GM18526 (cell line): ENCODE measurements at regions not wholly inside any gene's neighbourhood (a gene's known extent, or its start where the extent isn't known, plus 50 kb on each side); places are given as distances from the start of the nearest gene placed in this dataset.

Source experiments
- POLR2A ChIP-seq: IDR thresholded peaks from 3 replicates; pipeline ENCODE4 v1.6.1; 2011; ENCODE audit not compliant: insufficient read length; ENCODE audit errors: extremely low read depth

DNA sequence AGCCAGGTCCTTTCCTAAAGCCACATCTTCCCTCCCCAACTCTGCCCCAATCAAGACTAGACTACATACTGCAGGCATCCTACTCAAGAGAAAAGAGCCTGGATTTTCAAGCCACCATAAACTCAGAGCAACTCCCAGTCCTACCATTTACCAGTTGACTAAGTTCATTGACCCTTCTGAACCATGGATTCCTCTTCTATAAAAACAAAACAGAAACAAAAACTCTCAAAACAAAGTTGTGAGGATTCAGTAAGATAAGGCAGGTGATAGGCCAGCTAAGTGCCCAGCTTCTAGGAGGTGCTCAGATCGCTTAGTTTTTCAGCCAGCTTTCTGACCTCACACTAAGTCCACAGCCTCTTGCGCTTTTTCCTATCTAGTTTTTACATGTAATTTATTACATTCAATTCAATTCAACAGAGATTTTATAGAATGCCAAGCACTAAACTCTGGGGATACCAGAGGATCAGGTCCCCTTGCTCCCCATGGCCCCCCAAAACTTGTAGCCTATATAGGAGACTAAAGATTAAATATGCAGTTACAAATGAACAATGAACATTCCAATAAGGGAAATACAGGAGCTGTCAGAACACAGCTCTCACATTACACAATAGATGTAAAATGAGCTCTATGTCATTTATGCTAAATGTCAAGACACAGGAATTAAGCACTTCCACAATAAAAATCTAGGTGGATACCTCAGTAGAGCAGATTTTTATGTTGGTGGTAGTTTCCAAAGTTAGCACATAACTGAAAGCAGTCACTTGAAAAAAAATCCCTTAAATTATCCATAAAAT is 104.5 kb upstream of the EGLN3 start:
- TF ChIP-seq POLR2A, result no peak

DNA sequence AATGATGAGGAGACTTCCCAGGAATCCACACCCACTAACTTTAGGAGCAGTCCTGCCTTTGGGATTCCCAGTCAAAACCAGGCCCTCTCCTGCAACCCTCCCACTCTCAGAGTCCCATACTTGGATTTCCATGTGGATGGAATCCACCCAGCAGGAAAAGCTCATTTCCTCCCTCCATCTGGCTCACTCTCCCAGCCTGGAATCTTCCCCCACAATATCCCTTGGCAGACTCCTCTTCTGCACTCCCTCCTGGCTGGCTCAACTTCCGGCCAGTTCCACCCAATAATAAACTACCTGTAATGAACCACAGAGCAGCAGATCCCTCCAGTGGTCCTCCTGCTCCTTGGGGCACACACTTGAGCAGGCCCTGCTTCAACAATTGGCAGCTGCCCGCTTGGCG is 102.8 kb upstream of the EGLN3 start:
- TF ChIP-seq POLR2A, result no peak

DNA sequence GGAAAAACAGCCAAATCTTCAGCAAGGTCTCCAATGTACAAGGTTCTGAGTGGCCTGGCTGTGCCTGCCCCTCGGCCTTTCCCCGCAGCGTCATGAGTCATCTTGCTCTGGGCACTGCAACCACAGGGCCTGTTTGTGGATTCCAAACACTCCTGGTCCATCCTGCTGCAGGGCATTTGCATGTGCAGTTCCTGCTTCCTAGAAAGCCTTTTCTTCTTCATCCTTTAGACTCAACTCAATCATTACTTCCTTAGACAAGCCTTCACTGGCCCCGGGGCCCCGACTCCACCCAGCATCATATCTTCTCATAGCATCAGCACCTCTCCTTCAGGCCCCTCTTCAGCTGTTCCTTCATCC is 101.8 kb upstream of the EGLN3 start:
- no peak for TF ChIP-seq POLR2A

GRCh38 chr14:34051966-34052657 is 101.2 kb upstream of the EGLN3 start:
- TF ChIP-seq POLR2A, result no peak

DNA sequence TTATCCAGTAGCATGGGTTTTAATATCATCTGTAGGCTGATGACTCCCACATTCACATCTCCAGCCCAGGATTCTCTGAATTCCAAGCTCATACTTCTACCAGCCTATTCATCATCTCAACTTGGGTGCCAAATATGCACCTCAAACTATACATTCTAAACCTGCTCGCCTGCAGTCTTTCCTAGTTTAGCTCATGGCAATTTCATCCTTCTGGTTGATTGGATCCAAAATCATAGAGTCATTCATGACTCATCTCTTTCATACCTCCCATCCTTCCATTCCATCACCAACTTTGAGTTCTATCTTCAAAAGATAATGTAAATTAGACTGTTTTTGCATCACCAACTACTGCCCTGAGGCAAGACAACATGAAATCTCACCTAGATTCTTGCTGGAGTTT is 99.7 kb upstream of the EGLN3 start:
- TF ChIP-seq POLR2A, result no peak

DNA sequence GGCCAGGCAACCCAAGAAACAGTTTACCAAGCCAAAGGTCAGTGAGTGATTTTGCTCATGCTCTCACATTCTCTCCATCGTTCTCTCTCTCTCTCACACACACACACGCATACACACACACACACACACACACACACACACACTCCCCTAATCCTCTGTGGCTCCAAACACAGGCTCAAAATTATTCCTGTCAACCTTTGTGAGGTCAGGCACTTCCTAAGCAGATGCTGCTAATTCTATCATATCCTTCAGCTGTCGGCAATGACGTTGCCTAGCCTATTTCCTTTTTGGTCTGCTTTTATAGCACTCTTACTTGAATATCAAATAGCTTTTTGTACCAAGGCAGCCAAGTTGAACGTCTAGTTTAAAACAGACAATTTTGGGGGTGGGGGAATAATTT is 98.9 kb upstream of the EGLN3 start:
- TF ChIP-seq POLR2A, result no peak

GRCh38 chr14:34046799-34047520 is 96.1 kb upstream of the EGLN3 start:
- TF ChIP-seq POLR2A, result no peak

DNA sequence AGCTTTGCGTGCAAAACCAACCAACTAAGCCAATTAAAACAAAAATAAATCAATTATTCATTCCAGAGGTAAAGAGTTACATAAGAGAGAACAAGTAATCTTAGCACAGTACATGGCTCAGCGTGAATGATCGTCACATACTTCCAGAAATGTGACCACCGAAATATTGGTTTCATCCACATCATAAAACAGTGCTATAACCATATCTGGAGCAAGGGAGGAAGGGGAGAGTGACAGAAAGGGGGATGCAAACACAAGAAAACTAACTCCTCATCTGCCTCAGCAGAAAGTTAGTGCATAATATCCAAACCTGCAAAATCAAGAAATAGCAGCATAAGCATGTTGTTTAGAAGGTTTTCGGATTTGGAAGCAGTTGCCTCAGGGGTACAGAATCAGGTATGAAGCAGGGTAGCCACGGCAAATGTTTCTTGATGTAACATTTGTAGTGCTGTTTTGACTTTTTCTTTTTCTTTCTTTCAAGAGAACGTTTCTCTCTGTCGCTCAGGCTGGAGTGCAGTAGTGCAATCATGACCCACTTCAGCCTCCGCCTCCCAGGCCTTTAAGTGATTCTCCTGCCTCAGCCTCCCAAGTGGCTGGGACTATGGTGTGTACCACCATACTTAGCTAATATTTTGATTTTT is 93.9 kb upstream of the EGLN3 start:
- no peak for TF ChIP-seq POLR2A

DNA sequence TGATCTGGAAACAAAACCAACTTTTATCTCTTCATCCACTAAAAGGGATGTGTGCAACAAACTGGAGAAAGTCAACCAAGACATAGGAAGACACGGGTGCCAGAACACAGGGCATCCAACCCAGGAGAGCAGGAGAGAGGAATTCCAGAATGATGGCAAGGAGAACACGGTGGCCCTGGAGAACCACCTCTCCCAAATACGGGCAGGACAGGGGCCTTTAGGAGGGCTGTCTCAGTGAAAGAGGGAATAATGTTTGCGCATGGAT is 93.4 kb upstream of the EGLN3 start:
- no peak for TF ChIP-seq POLR2A

DNA sequence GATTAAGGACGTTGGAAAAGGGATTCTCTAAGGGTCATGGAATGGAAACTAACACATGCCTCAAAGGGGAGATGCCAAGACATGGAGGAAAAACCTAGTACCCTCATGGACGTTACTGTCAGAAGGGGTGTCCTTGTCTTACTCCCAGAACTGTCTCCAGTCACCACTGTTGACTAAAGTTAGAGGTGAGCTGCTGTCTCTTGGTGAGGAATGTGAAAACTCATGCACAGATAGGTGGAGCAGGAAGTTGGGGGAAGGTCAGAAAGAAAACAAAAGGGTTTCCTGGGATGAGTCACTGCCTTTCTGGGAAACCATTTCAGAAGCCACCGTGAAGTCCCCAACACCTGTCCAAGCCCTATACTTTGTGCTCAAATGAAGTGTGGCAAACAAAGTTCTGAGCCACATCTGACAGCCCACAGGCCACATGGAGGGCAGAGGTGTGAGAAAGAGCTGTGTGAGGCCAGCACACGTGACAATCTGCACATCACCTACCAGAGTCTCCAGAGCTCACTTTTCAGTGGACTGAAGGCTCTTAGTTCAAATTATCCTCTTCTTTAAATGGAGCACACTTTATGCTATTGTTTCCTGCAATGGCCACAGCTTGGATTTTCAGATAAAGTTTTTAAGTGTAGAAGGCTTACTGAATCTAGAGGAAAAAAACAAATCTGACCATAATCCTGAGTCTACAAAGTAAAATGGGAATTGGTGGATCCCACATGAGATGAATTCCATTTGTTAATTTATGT is 92.9 kb upstream of the EGLN3 start:
- TF ChIP-seq POLR2A, result no peak

- no peak for TF ChIP-seq POLR2A
Measured at GRCh38 chr14:34041220-34041619, 90.3 kb upstream of the EGLN3 start.

DNA sequence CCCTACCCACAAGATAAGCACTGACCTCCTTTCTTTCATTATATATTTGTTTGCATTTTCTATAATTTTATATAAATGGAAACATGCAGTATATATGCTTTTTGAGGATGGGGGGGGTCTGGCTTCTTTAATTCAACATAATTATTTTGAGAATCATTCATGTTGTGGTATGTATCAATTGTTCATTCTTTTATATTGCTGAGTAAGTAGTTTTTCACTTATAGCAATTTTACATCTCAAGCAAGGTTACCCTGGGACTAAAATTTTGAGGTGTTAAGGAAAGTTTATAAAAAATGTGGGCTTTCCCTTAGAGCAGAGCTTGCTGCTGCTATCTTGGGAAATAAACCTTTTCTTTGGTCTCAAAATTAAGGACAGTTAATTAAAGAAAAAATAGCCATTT is 89.9 kb upstream of the EGLN3 start:
- TF ChIP-seq POLR2A, result no peak

GRCh38 chr14:34039428-34040047 is 88.7 kb upstream of the EGLN3 start:
- no peak for TF ChIP-seq POLR2A

GRCh38 chr14:34038358-34039057 is 87.6 kb upstream of the EGLN3 start:
- no peak for TF ChIP-seq POLR2A
